ENCODE measurements at regions not wholly inside any gene's neighbourhood (a gene's known extent, or its start where the extent isn't known, plus 50 kb on each side); places are given as distances from the start of the nearest gene placed in this dataset.

- DNase-seq (ENCODE audit: extremely low spot score, unreplicated experiment), result no peak
- no peak for TF ChIP-seq CTCF (conservative IDR thresholded peaks at IDR 0.05)
- H3K36me3 Mint-ChIP-seq, result no peaks in the 10 kb centered on the region
- H3K9me3 Mint-ChIP-seq, result no peaks in the 10 kb centered on the region
- no peaks in the 10 kb centered on the region for H3K4me1 Mint-ChIP-seq (ENCODE audit: unreplicated experiment)
- peaks cover 8% of the 10 kb centered on the region for H3K27me3 Mint-ChIP-seq
- no peak overlapping the region for H3K27ac Mint-ChIP-seq
- H3K4me3 Mint-ChIP-seq, result no peak overlapping the region
Observed at GRCh38 chr1:225707824-225708223, 54.9 kb upstream of the ENAH start.

- DNase-seq (ENCODE audit: extremely low spot score, unreplicated experiment), result no peak
- Mint-ChIP-seq H3K4me1 (ENCODE audit: unreplicated experiment) (no peaks in the 10 kb centered on the region), H3K9me3 (no peaks in the 10 kb centered on the region), H3K4me3 (no peak overlapping the region), H3K36me3 (no peaks in the 10 kb centered on the region), H3K27ac (no peak overlapping the region), H3K27me3 (peaks cover 8% of the 10 kb centered on the region)
- no peak for TF ChIP-seq CTCF (conservative IDR thresholded peaks at IDR 0.05)
Observed at GRCh38 chr1:225709101-225709500, 56.2 kb upstream of the ENAH start.

- Mint-ChIP-seq H3K4me1 (ENCODE audit: unreplicated experiment) (no peaks in the 10 kb centered on the region), H3K27ac (no peak overlapping the region), H3K9me3 (no peaks in the 10 kb centered on the region), H3K27me3 (peaks cover 8% of the 10 kb centered on the region), H3K36me3 (no peaks in the 10 kb centered on the region), H3K4me3 (no peak overlapping the region)
- TF ChIP-seq CTCF (conservative IDR thresholded peaks at IDR 0.05), result no peak
- no peak for DNase-seq (ENCODE audit: extremely low spot score, unreplicated experiment)
Observed at GRCh38 chr1:225710804-225711203, 57.9 kb upstream of the ENAH start.

- TF ChIP-seq CTCF (conservative IDR thresholded peaks at IDR 0.05), result no peak
- Mint-ChIP-seq H3K27me3 (peaks cover 8% of the 10 kb centered on the region), H3K4me3 (no peak overlapping the region), H3K4me1 (ENCODE audit: unreplicated experiment) (no peaks in the 10 kb centered on the region), H3K9me3 (no peaks in the 10 kb centered on the region), H3K27ac (no peak overlapping the region), H3K36me3 (no peaks in the 10 kb centered on the region)
- no peak for DNase-seq (ENCODE audit: extremely low spot score, unreplicated experiment)
Observed at GRCh38 chr1:225711236-225711937, 58.5 kb upstream of the ENAH start.

GRCh38 chr1:225712391-225712790 is 59.5 kb upstream of the ENAH start:
- H3K27ac Mint-ChIP-seq, result no peak overlapping the region
- no peak for TF ChIP-seq CTCF (conservative IDR thresholded peaks at IDR 0.05)
- no peak for DNase-seq (ENCODE audit: extremely low spot score, unreplicated experiment)
- H3K4me1 Mint-ChIP-seq (ENCODE audit: unreplicated experiment), result no peaks in the 10 kb centered on the region
- peaks cover 5% of the 10 kb centered on the region for H3K27me3 Mint-ChIP-seq
- H3K36me3 Mint-ChIP-seq, result no peaks in the 10 kb centered on the region
- no peaks in the 10 kb centered on the region for H3K9me3 Mint-ChIP-seq
- H3K4me3 Mint-ChIP-seq, result no peak overlapping the region
